ENCODE measurements at regions not wholly inside any gene's neighbourhood (a gene's known extent, or its start where the extent isn't known, plus 50 kb on each side); places are given as distances from the start of the nearest gene placed in this dataset.

DNA sequence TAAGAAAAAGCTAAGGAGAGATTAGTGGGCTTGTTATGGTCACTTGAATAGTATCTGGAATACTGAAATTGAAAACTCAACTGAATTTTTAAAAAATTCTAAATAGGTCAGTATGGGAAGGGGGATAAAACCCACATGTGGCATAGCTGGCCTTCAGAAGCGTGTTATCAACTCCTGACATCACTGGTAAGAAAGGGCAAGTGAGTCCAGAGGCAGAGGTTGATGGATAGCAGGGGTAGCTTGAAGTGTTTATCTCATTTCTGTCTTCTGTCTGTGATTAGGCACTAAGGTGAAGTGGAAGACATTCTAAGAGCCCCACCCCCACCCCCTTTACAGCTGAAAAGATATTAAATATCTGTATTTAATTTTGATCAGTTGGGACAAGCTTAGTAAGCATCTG is 261.4 kb upstream of the TMTC1 start:
- TF ChIP-seq, protein P1, sequence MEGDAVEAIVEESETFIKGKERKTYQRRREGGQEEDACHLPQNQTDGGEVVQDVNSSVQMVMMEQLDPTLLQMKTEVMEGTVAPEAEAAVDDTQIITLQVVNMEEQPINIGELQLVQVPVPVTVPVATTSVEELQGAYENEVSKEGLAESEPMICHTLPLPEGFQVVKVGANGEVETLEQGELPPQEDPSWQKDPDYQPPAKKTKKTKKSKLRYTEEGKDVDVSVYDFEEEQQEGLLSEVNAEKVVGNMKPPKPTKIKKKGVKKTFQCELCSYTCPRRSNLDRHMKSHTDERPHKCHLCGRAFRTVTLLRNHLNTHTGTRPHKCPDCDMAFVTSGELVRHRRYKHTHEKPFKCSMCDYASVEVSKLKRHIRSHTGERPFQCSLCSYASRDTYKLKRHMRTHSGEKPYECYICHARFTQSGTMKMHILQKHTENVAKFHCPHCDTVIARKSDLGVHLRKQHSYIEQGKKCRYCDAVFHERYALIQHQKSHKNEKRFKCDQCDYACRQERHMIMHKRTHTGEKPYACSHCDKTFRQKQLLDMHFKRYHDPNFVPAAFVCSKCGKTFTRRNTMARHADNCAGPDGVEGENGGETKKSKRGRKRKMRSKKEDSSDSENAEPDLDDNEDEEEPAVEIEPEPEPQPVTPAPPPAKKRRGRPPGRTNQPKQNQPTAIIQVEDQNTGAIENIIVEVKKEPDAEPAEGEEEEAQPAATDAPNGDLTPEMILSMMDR (IDR thresholded peaks at IDR 0.05): no peak
- no peak overlapping the region for H3K27ac ChIP-seq
- no peak for DNase-seq
- H3K4me3 ChIP-seq: no peak overlapping the region
- intact Hi-C loops (cut with DNase I; ENCODE audit: low total_unique reads): no loop called here
- no peaks in the 10 kb centered on the region for H3K9me3 ChIP-seq
- no peaks in the 10 kb centered on the region for H3K36me3 ChIP-seq
- H3K27me3 ChIP-seq: no peaks in the 10 kb centered on the region
- H3K4me1 ChIP-seq: peaks cover 0 to 18% (median 1%) of the 10 kb centered on the region in 4 donors

DNA sequence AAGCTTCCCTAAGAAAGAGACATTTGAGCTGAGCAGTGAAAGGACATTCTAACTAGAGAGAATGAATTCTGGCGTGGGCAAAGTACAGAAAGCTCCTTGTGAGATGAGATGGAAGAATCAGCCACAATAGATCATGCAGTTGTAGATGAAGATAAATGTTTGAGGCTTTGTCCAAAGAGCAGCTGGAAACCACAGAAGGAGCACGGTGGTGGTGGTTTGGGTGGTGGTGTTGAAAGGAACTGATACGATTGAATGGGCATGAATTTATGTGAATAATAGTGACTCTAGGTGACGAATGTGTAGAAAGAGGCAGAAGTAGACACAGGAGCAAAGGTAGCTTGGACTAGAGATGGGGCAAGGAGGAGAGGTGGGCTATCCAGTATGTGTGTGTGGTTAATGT is 260.5 kb upstream of the TMTC1 start:
- intact Hi-C loops (cut with DNase I; ENCODE audit: low total_unique reads): no loop called here
- no peaks in the 10 kb centered on the region for H3K27me3 ChIP-seq
- DNase-seq: no peak
- H3K9me3 ChIP-seq: no peaks in the 10 kb centered on the region
- H3K27ac ChIP-seq: no peak overlapping the region
- H3K4me3 ChIP-seq: no peak overlapping the region
- TF ChIP-seq, protein P1 (IDR thresholded peaks at IDR 0.05): no peak
- no peaks in the 10 kb centered on the region for H3K36me3 ChIP-seq
- H3K4me1 ChIP-seq: peaks cover 0 to 18% (median 1%) of the 10 kb centered on the region in 4 donors

DNA sequence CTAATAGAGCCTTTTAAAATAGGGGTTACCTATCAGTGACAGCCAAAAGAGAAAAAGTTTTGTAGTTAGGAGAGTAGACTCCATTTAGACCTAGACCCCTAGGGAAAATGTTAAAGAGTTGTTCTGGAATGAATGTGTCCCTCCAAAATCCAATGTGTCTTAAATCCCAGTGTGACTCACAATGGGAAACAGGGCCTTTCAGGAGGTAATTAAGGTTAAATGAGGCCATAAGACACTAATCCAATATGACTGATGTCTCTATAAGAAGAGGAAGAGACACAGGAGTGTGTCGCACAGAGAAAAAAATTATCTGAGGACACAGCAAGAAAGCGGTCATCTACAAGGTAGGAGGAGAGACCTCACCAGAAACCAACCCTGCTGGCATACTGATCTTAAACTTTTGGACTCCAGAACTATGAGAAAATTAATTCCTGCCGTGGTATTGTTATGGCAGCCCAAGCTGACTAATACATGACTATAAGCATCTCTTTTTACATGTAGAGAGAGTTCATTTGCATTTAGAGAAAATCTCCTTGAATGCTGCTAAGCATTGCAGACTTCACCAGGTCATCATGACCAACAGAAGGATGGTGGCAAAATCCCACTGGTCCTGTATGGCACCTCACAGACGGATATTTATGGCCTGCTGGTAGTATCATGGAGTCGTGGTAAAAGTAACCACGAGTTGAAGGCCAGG is 259.6 kb upstream of the TMTC1 start:
- no peak for DNase-seq
- Histone ChIP-seq H3K27me3 (no peaks in the 10 kb centered on the region), H3K4me3 (no peak overlapping the region), H3K9me3 (no peaks in the 10 kb centered on the region), H3K36me3 (no peaks in the 10 kb centered on the region), H3K4me1 (peaks cover 0 to 18% (median 1%) of the 10 kb centered on the region in 4 donors), H3K27ac (no peak overlapping the region)
- TF ChIP-seq, protein P1 (IDR thresholded peaks at IDR 0.05): no peak
- intact Hi-C loops (cut with DNase I; ENCODE audit: low total_unique reads): no loop called here

DNA sequence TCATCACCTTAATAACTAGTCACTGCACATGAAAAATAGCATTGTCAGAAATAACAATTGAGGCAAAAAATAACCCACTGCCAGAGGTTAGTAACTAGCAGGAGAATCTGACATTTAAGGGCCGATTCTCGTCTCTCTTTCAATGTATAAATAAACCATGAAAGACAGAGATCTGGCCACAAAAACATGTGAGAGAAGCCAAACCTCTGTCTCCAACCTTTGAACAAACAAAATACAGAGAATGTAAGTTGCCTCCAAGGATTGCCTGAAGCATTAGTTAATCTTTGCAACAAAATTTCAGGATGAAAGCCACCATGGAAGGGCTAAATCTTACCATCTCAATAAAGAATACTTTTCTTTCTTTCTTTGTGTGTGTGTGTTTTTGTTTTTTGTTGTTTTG is 257.4 kb upstream of the TMTC1 start:
- TF ChIP-seq, protein P1 (IDR thresholded peaks at IDR 0.05): no peak
- intact Hi-C loops (cut with DNase I; ENCODE audit: low total_unique reads): no loop called here

DNA sequence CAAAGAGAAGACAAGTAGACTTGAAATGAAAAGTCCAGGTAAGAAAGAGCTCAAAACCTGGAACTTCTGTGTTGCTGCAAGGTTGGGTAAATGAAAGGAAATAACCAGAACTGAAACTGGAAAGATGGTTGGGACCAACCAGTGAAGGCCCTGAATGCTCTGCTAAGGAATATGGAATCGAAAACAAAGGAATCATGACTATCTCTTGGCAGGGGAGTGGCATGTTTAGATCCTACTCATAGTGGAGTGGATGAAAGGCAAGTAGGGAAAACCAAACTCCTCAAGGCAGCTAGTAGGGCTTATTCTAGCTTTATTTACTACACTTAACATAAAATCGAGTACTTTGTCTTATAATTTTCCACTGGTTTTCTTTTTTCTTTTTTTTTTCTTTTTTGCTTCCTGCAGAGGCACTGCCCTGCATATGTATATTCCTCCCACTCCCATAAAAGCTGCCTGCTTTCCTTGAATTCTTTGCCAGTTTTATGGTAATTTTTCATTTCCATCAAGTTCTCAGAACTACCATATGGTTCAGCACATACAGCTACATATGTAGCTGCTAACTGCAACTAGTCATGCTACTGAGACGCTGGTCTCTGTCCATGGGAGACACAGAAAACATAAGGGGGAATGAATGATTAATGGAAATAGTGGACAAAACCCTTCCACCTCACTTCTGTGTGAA is 247.1 kb upstream of the TMTC1 start:
- intact Hi-C loops (cut with DNase I; ENCODE audit: low total_unique reads): no loop called here
- no peaks in the 10 kb centered on the region for H3K27me3 ChIP-seq
- H3K27ac ChIP-seq: no peak overlapping the region
- TF ChIP-seq, protein P1 (IDR thresholded peaks at IDR 0.05): no peak
- H3K4me1 ChIP-seq: peaks cover 0 to 19% (median 4%) of the 10 kb centered on the region in 4 donors
- no peaks in the 10 kb centered on the region for H3K36me3 ChIP-seq
- no peaks in the 10 kb centered on the region for H3K9me3 ChIP-seq
- no peak for DNase-seq
- H3K4me3 ChIP-seq: no peak overlapping the region

More for the DNA sequence above, 257.4 kb upstream of the TMTC1 start:
- no peak for DNase-seq
- Histone ChIP-seq H3K4me3 (no peak overlapping the region), H3K36me3 (no peaks in the 10 kb centered on the region), H3K27me3 (no peaks in the 10 kb centered on the region), H3K4me1 (peaks cover 0 to 5% (median 0%) of the 10 kb centered on the region in 4 donors), H3K9me3 (no peaks in the 10 kb centered on the region), H3K27ac (no peak overlapping the region)
